ENCODE measurements at regions not wholly inside any gene's neighbourhood (a gene's known extent, or its start where the extent isn't known, plus 50 kb on each side); places are given as distances from the start of the nearest gene placed in this dataset.

DNA sequence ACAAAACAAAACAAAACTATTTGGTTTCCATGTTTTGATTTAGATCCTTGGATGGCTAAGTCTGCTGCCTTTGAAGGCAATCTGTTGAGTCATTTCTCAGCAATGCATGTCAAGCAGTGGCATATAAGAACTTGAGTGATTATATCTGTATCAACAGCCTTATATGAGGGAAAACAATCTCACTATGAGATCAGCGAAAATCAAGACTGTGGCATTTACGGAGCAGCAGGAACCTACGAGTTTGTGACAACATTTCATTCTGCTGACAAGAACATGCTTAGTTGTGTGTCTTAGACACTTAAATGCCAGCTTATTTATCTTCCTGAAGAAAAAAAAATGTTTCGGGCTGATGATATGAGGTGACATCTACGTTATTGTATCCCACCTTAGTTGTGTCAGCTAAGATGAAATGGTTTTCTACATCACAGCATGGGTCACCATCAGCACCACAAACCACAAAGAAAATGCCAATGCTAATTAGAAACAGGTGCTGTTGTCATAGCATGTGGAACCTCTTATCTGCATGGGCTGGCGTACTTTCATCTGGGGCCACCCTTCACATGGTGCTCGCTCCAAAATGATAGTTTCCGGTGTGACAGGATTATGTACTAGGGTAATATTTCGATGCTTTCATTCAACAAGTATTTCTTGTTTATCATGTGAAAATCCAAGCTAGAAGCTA, 1085.5 kb downstream of the SORCS1 start:
- Mint-ChIP-seq H3K9me3 (no peaks in the 10 kb centered on the region), H3K4me1 (peaks cover 8% of the 10 kb centered on the region), H3K4me3 (no peak overlapping the region), H3K36me3 (no peaks in the 10 kb centered on the region), H3K27me3 (ENCODE audit: low read depth) (no peaks in the 10 kb centered on the region), H3K27ac (no peak overlapping the region)
- DNase-seq (ENCODE audit: low spot score in 2 of 2, unreplicated experiment in 2 of 2): no peak
- TF ChIP-seq, protein P1, sequence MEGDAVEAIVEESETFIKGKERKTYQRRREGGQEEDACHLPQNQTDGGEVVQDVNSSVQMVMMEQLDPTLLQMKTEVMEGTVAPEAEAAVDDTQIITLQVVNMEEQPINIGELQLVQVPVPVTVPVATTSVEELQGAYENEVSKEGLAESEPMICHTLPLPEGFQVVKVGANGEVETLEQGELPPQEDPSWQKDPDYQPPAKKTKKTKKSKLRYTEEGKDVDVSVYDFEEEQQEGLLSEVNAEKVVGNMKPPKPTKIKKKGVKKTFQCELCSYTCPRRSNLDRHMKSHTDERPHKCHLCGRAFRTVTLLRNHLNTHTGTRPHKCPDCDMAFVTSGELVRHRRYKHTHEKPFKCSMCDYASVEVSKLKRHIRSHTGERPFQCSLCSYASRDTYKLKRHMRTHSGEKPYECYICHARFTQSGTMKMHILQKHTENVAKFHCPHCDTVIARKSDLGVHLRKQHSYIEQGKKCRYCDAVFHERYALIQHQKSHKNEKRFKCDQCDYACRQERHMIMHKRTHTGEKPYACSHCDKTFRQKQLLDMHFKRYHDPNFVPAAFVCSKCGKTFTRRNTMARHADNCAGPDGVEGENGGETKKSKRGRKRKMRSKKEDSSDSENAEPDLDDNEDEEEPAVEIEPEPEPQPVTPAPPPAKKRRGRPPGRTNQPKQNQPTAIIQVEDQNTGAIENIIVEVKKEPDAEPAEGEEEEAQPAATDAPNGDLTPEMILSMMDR (IDR thresholded peaks at IDR 0.05; ENCODE audit: unreplicated experiment): no peak

DNA sequence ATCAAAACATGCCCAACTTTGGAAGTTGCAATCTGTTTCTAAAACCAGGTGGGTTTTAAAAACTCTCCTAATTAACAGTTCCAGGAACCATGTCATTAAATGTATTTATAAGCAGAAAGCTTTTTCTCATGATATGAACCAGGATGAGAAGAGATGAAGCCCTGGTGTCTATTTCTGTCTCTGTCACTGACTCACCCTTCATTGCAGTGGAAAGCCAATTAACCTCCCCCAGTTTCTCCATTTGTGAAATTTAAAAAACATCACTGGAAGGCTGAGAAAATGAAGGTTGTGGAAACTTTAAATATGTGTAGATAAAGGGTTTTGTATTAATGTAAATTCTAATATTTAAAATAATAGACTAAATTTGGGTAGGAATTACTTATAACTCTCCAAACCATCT, 1088.0 kb downstream of the SORCS1 start:
- Mint-ChIP-seq H3K27ac (no peak overlapping the region), H3K4me1 (peaks cover 8% of the 10 kb centered on the region), H3K4me3 (no peak overlapping the region), H3K27me3 (ENCODE audit: low read depth) (no peaks in the 10 kb centered on the region), H3K36me3 (no peaks in the 10 kb centered on the region), H3K9me3 (peaks cover 13% of the 10 kb centered on the region)
- DNase-seq (ENCODE audit: low spot score in 2 of 2, unreplicated experiment in 2 of 2): no peak
- TF ChIP-seq, protein P1 (IDR thresholded peaks at IDR 0.05; ENCODE audit: unreplicated experiment): no peak

DNA sequence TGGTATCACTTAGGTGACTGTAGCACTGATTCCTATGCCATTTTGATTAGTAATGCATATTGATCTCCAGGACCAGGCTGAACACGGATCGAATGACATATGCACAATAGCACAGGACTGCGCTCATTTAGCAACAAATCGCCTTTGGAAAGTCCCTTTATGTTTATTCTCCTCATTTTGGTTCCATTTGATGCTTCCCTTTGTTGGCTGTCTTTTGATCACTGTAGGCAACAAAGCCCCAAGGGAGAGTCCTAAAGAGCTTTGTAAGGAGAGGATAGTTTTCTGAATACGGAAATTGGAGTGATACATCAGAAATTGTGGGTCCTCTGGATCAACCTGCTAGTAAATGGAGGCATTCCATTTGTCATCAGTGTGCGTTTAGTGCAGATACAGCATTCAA, 1111.4 kb downstream of the SORCS1 start:
- TF ChIP-seq, protein P1 (IDR thresholded peaks at IDR 0.05; ENCODE audit: unreplicated experiment): no peak

DNA sequence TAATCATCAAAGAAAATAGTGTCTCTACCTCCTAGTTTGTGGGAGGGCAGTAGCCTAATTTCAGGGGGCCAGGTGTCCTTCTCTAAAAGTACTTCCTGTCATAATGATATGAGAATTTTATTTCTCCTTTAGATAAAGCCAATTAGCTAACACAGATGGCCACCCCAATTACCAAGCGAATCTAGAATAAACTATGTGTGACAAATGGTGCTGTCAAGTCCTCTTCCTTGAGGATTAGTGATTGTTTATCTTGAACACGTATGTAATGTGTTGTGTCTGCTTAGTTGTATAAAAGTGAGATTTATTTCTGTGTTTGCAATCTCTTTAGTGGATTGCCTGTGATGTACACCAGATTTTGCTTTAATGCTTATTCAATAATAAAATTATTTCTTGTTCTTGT, 1120.0 kb downstream of the SORCS1 start:
- TF ChIP-seq, protein P1 (IDR thresholded peaks at IDR 0.05; ENCODE audit: unreplicated experiment): no peak
- Mint-ChIP-seq H3K4me1 (peaks cover 14% of the 10 kb centered on the region), H3K4me3 (no peak overlapping the region), H3K36me3 (no peaks in the 10 kb centered on the region), H3K27me3 (ENCODE audit: low read depth) (peaks cover 5% of the 10 kb centered on the region), H3K27ac (no peak overlapping the region), H3K9me3 (no peaks in the 10 kb centered on the region)
- no peak for DNase-seq (ENCODE audit: low spot score in 2 of 2, unreplicated experiment in 2 of 2)

More for the DNA sequence above, 1111.4 kb downstream of the SORCS1 start:
- Mint-ChIP-seq H3K36me3 (no peaks in the 10 kb centered on the region), H3K9me3 (peaks cover 7% of the 10 kb centered on the region), H3K4me1 (peaks cover 4% of the 10 kb centered on the region), H3K27ac (no peak overlapping the region), H3K27me3 (ENCODE audit: low read depth) (peaks cover 22% of the 10 kb centered on the region), H3K4me3 (no peak overlapping the region)
- no peak for DNase-seq (ENCODE audit: low spot score in 2 of 2, unreplicated experiment in 2 of 2)

DNA sequence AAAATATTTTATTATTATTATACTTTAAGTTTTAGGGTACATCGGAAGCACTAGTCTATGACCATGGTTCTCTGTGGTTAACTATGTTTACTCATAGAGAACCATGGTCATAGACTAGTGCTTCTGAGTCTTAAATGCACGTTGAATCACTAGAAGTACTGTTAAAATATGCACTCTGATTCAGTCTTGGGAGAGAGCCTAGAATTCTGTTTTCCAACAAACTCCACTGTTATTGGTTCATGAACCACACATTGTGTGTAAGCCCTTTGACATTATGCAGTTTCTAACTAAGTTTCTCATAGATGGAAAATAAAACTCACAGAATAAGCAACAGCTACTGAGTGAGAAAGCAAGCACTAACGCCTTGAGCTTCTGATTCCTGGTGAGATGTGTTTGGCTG, 1120.6 kb downstream of the SORCS1 start:
- DNase-seq (ENCODE audit: low spot score in 2 of 2, unreplicated experiment in 2 of 2): no peak
- TF ChIP-seq, protein P1 (IDR thresholded peaks at IDR 0.05; ENCODE audit: unreplicated experiment): no peak
- peaks cover 5% of the 10 kb centered on the region for H3K27me3 Mint-ChIP-seq (ENCODE audit: low read depth)
- H3K4me1 Mint-ChIP-seq: peaks cover 11% of the 10 kb centered on the region
- no peaks in the 10 kb centered on the region for H3K36me3 Mint-ChIP-seq
- H3K9me3 Mint-ChIP-seq: no peaks in the 10 kb centered on the region
- no peak overlapping the region for H3K4me3 Mint-ChIP-seq
- no peak overlapping the region for H3K27ac Mint-ChIP-seq

Data from mesothelial cell of epicardium (in vitro differentiated cells).